22Rv1 (cell line): ENCODE measurements at regions not wholly inside any gene's neighbourhood (a gene's known extent, or its start where the extent isn't known, plus 50 kb on each side); places are given as distances from the start of the nearest gene placed in this dataset.

Experiments
- ZFX ChIP-seq: fragments of 450-650 bp; IDR thresholded peaks from 2 replicates; pipeline ENCODE4 v1.6.1; 2017; ENCODE audit warnings: antibody characterized with exemption, borderline replicate concordance
- TF ChIP-seq, protein P1 (sequence below): fragments of 450-650 bp; IDR thresholded peaks from 2 replicates; pipeline ENCODE4 v1.5.1; 2017; ENCODE audit warnings: mild to moderate bottlenecking

DNA sequence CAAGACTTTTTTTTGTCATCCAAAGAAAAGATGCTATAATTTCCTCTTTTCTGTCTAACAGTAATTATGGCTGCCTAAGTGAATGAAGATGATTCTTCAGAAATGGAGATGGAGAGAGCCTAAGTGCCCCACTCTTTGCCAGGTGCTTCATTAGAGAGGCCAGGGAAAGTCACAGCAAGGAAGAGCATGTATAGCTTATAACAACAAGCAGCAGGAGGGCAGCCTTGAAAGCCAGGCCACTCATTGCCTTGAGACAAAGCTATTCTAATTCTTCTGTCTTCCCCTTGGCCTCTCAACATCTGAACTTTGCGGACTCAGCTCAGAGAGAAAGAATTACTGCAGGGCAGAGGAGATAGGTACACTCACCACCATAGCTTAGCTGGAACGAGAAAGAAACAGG, 112.0 kb upstream of the ZNF366 start:
- TF ChIP-seq, protein P1, sequence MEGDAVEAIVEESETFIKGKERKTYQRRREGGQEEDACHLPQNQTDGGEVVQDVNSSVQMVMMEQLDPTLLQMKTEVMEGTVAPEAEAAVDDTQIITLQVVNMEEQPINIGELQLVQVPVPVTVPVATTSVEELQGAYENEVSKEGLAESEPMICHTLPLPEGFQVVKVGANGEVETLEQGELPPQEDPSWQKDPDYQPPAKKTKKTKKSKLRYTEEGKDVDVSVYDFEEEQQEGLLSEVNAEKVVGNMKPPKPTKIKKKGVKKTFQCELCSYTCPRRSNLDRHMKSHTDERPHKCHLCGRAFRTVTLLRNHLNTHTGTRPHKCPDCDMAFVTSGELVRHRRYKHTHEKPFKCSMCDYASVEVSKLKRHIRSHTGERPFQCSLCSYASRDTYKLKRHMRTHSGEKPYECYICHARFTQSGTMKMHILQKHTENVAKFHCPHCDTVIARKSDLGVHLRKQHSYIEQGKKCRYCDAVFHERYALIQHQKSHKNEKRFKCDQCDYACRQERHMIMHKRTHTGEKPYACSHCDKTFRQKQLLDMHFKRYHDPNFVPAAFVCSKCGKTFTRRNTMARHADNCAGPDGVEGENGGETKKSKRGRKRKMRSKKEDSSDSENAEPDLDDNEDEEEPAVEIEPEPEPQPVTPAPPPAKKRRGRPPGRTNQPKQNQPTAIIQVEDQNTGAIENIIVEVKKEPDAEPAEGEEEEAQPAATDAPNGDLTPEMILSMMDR, result no peak
- no peak for TF ChIP-seq ZFX
